Brain pericyte (primary cell): ENCODE measurements at regions not wholly inside any gene's neighbourhood (a gene's known extent, or its start where the extent isn't known, plus 50 kb on each side); places are given as distances from the start of the nearest gene placed in this dataset.
"Not testable (repeated sequence)": the region's sequence is repeated elsewhere in the genome, so short reads cannot be mapped to it uniquely, and the experiment has no call there.

ENCODE experiments used
- DNase-seq: peaks from one replicate; pipeline ENCODE4 v3.0.0-alpha.2; 2012; ENCODE audit warnings: low read depth, low spot score

GRCh38 chr21:15278279-15278678, 213.5 kb upstream of the NRIP1 start:
- DNase-seq, result no peak

- DNase-seq, result no peak
Measured at GRCh38 chr21:15278851-15279250, 214.1 kb upstream of the NRIP1 start.

GRCh38 chr21:15279482-15279881, 214.7 kb upstream of the NRIP1 start:
- DNase-seq, result no peak

GRCh38 chr21:15281714-15282113, 216.9 kb upstream of the NRIP1 start:
- no peak for DNase-seq

- no peak for DNase-seq
Measured at GRCh38 chr21:15282665-15283064, 217.9 kb upstream of the NRIP1 start.

- DNase-seq, result no peak
Measured at GRCh38 chr21:15283138-15283537, 218.3 kb upstream of the NRIP1 start.

GRCh38 chr21:15283789-15284188, 219.0 kb upstream of the NRIP1 start:
- no peak for DNase-seq

GRCh38 chr21:15285556-15285955, 220.8 kb upstream of the NRIP1 start:
- DNase-seq, result no peak

GRCh38 chr21:15289246-15289645, 224.4 kb upstream of the NRIP1 start:
- DNase-seq, result no peak

- no peak for DNase-seq
Measured at GRCh38 chr21:15289896-15290841, 225.4 kb upstream of the NRIP1 start.

GRCh38 chr21:15291621-15292266, 226.9 kb upstream of the NRIP1 start:
- no peak for DNase-seq

GRCh38 chr21:15293240-15293639, 228.4 kb upstream of the NRIP1 start:
- DNase-seq, result peak; percentile 13

GRCh38 chr21:15295875-15296274, 231.1 kb upstream of the NRIP1 start:
- DNase-seq, result no peak

GRCh38 chr21:15297824-15298223, 233.0 kb upstream of the NRIP1 start:
- DNase-seq, result no peak

GRCh38 chr21:15298306-15298705, 233.5 kb upstream of the NRIP1 start:
- no peak for DNase-seq

GRCh38 chr21:15298755-15299154, 234.0 kb upstream of the NRIP1 start:
- not testable (repeated sequence) for DNase-seq

- DNase-seq, result no peak
Measured at GRCh38 chr21:15300131-15300530, 235.3 kb upstream of the NRIP1 start.

GRCh38 chr21:15301014-15301413, 236.2 kb upstream of the NRIP1 start:
- DNase-seq, result no peak

- DNase-seq, result no peak
Measured at GRCh38 chr21:15301736-15302135, 236.9 kb upstream of the NRIP1 start.

- no peak for DNase-seq
Measured at GRCh38 chr21:15306271-15306670, 241.5 kb upstream of the NRIP1 start.

GRCh38 chr21:15308333-15308732, 243.5 kb upstream of the NRIP1 start:
- no peak for DNase-seq

- DNase-seq, result no peak
Measured at GRCh38 chr21:15309022-15309590, 244.3 kb upstream of the NRIP1 start.

GRCh38 chr21:15309721-15310120, 244.9 kb upstream of the NRIP1 start:
- DNase-seq, result no peak
